ENCODE measurements at regions not wholly inside any gene's neighbourhood (a gene's known extent, or its start where the extent isn't known, plus 50 kb on each side); places are given as distances from the start of the nearest gene placed in this dataset.

- Histone ChIP-seq H3K9ac (ENCODE audit: low read length) (no peak overlapping the region), H3K27me3 (ENCODE audit: low read depth, low read length) (no peaks in the 10 kb centered on the region), H3K4me1 (ENCODE audit: low read length) (no peaks in the 10 kb centered on the region), H4K20me1 (ENCODE audit: insufficient read depth, low read length) (no peaks in the 10 kb centered on the region), H3K4me2 (ENCODE audit: low read length) (no peak overlapping the region), H3K79me2 (ENCODE audit: low read length) (no peaks in the 10 kb centered on the region), H2AFZ (ENCODE audit: low read depth, low read length) (no peak overlapping the region), H3K36me3 (replicated peaks; ENCODE audit: low read depth, low read length) (no peaks in the 10 kb centered on the region), H3K27ac (ENCODE audit: low read length) (no peak overlapping the region), H3K4me3 (ENCODE audit: low read length) (no peak overlapping the region), H3K9me3 (ENCODE audit: insufficient read depth, low read length) (no peaks in the 10 kb centered on the region)
- TF ChIP-seq CTCF (IDR thresholded peaks at IDR 0.05; ENCODE audit: low read depth, low read length) (no peak), EZH2phosphoT487 (IDR thresholded peaks at IDR 0.05; ENCODE audit: low read depth) (no peak)
These were observed 70.5 kb upstream of the ESX1 start for GRCh38 chrX:104325213-104325585.

- no peaks in the 10 kb centered on the region for H3K4me1 ChIP-seq (ENCODE audit: low read length)
- TF ChIP-seq EZH2phosphoT487 (IDR thresholded peaks at IDR 0.05; ENCODE audit: low read depth), result no peak
- no peak overlapping the region for H3K27ac ChIP-seq (ENCODE audit: low read length)
These were observed 69.9 kb upstream of the ESX1 start for GRCh38 chrX:104324461-104325212.

GRCh38 chrX:104319346-104319745 is 64.6 kb upstream of the ESX1 start:
- H3K27me3 ChIP-seq (ENCODE audit: low read depth, low read length), result no peaks in the 10 kb centered on the region
- no peaks in the 10 kb centered on the region for H3K4me1 ChIP-seq (ENCODE audit: low read length)
- H2AFZ ChIP-seq (ENCODE audit: low read depth, low read length), result no peak overlapping the region
- H3K4me2 ChIP-seq (ENCODE audit: low read length), result no peak overlapping the region
- H3K27ac ChIP-seq (ENCODE audit: low read length), result no peak overlapping the region
- H3K4me3 ChIP-seq (ENCODE audit: low read length), result no peak overlapping the region
- no peaks in the 10 kb centered on the region for H3K9me3 ChIP-seq (ENCODE audit: insufficient read depth, low read length)
- no peak for TF ChIP-seq EZH2phosphoT487 (IDR thresholded peaks at IDR 0.05; ENCODE audit: low read depth)
- no peak for TF ChIP-seq CTCF (IDR thresholded peaks at IDR 0.05; ENCODE audit: low read depth, low read length)
- H4K20me1 ChIP-seq (ENCODE audit: insufficient read depth, low read length), result no peaks in the 10 kb centered on the region
- H3K79me2 ChIP-seq (ENCODE audit: low read length), result no peaks in the 10 kb centered on the region
- no peaks in the 10 kb centered on the region for H3K36me3 ChIP-seq (replicated peaks; ENCODE audit: low read depth, low read length)
- no peak overlapping the region for H3K9ac ChIP-seq (ENCODE audit: low read length)

More at GRCh38 chrX:104324461-104325212, 69.9 kb upstream of the ESX1 start:
- no peak overlapping the region for H2AFZ ChIP-seq (ENCODE audit: low read depth, low read length)
- no peaks in the 10 kb centered on the region for H3K9me3 ChIP-seq (ENCODE audit: insufficient read depth, low read length)
- H3K4me3 ChIP-seq (ENCODE audit: low read length), result no peak overlapping the region
- no peaks in the 10 kb centered on the region for H3K27me3 ChIP-seq (ENCODE audit: low read depth, low read length)
- no peak overlapping the region for H3K4me2 ChIP-seq (ENCODE audit: low read length)
- H3K36me3 ChIP-seq (replicated peaks; ENCODE audit: low read depth, low read length), result no peaks in the 10 kb centered on the region
- no peak overlapping the region for H3K9ac ChIP-seq (ENCODE audit: low read length)
- H3K79me2 ChIP-seq (ENCODE audit: low read length), result no peaks in the 10 kb centered on the region
- H4K20me1 ChIP-seq (ENCODE audit: insufficient read depth, low read length), result no peaks in the 10 kb centered on the region

GRCh38 chrX:104318330-104319009 is 63.7 kb upstream of the ESX1 start:
- H3K4me3 ChIP-seq (ENCODE audit: low read length), result no peak overlapping the region
- no peak overlapping the region for H3K9ac ChIP-seq (ENCODE audit: low read length)
- H3K9me3 ChIP-seq (ENCODE audit: insufficient read depth, low read length), result no peaks in the 10 kb centered on the region
- H3K36me3 ChIP-seq (replicated peaks; ENCODE audit: low read depth, low read length), result no peaks in the 10 kb centered on the region
- no peaks in the 10 kb centered on the region for H3K79me2 ChIP-seq (ENCODE audit: low read length)
- H4K20me1 ChIP-seq (ENCODE audit: insufficient read depth, low read length), result no peaks in the 10 kb centered on the region
- no peak for TF ChIP-seq CTCF (IDR thresholded peaks at IDR 0.05; ENCODE audit: low read depth, low read length)
- no peak for TF ChIP-seq EZH2phosphoT487 (IDR thresholded peaks at IDR 0.05; ENCODE audit: low read depth)
- no peak overlapping the region for H3K4me2 ChIP-seq (ENCODE audit: low read length)
- H2AFZ ChIP-seq (ENCODE audit: low read depth, low read length), result no peak overlapping the region
- H3K4me1 ChIP-seq (ENCODE audit: low read length), result no peaks in the 10 kb centered on the region
- H3K27me3 ChIP-seq (ENCODE audit: low read depth, low read length), result no peaks in the 10 kb centered on the region
- no peak overlapping the region for H3K27ac ChIP-seq (ENCODE audit: low read length)

All from OCI-LY3 (cell line).